ENCODE measurements at regions not wholly inside any gene's neighbourhood (a gene's known extent, or its start where the extent isn't known, plus 50 kb on each side); places are given as distances from the start of the nearest gene placed in this dataset.
"Not testable (repeated sequence)": the region's sequence is repeated elsewhere in the genome, so short reads cannot be mapped to it uniquely, and the experiment has no call there.

- DNase-seq (ENCODE audit: extremely low read depth, insufficient read length) = no peak
- H3K27me3 ChIP-seq (replicated peaks; ENCODE audit: control insufficient read depth, insufficient read depth, low read length) = no peaks in the 10 kb centered on the region
- no peaks in the 10 kb centered on the region for H3K36me3 ChIP-seq (ENCODE audit: control insufficient read depth, insufficient read depth, low read length)
- H3K4me3 ChIP-seq (replicated peaks; ENCODE audit: low read depth, low read length) = no peak overlapping the region
- TF ChIP-seq, protein P1, sequence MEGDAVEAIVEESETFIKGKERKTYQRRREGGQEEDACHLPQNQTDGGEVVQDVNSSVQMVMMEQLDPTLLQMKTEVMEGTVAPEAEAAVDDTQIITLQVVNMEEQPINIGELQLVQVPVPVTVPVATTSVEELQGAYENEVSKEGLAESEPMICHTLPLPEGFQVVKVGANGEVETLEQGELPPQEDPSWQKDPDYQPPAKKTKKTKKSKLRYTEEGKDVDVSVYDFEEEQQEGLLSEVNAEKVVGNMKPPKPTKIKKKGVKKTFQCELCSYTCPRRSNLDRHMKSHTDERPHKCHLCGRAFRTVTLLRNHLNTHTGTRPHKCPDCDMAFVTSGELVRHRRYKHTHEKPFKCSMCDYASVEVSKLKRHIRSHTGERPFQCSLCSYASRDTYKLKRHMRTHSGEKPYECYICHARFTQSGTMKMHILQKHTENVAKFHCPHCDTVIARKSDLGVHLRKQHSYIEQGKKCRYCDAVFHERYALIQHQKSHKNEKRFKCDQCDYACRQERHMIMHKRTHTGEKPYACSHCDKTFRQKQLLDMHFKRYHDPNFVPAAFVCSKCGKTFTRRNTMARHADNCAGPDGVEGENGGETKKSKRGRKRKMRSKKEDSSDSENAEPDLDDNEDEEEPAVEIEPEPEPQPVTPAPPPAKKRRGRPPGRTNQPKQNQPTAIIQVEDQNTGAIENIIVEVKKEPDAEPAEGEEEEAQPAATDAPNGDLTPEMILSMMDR (IDR thresholded peaks at IDR 0.05; ENCODE audit: insufficient read depth, low read length, poor library complexity, severe bottlenecking) = no peak
These were observed 300.1 kb upstream of the LUZP2 start for GRCh38 chr11:24196733-24197132.

DNA sequence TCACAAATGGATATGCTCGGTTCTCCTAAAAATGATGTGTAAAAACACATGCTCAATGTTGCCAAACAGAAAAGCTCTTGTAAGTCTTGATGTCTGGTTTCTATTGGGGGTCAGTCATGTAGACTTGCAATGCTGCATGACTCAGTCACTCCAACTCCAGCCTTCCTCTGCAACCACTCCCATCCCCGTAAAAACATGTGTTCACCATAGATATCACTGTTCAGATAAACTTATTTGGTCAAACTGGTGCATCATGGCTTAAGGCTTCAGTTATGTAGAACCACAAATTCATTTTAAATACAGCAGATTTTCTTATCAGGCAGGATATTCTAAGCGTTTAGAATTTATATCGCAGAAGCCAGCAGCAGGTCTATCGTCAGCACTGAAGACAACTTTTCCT lies 298.4 kb upstream of the LUZP2 start:
- DNase-seq (ENCODE audit: extremely low read depth, insufficient read length) = no peak
- no peaks in the 10 kb centered on the region for H3K36me3 ChIP-seq (ENCODE audit: control insufficient read depth, insufficient read depth, low read length)
- no peak overlapping the region for H3K4me3 ChIP-seq (replicated peaks; ENCODE audit: low read depth, low read length)
- TF ChIP-seq, protein P1 (IDR thresholded peaks at IDR 0.05; ENCODE audit: insufficient read depth, low read length, poor library complexity, severe bottlenecking) = no peak
- H3K27me3 ChIP-seq (replicated peaks; ENCODE audit: control insufficient read depth, insufficient read depth, low read length) = no peaks in the 10 kb centered on the region

DNA sequence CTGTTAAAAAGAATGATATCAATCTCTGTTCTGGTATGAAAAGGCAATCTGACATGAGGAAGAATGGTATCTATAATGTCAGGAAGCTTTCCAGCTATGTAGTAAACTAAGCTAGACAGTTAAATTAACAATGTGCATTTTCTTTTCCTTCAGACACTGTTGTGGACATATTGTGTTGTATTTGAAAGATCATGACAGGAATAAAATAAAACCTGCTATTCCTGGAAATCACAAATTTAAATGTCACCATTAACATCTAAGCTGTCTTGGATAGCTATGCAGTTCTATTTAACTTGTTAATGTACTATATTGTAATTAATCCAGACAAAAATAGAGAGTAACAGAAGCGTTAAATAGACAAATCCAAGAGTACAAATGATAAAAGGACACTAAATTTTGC lies 297.4 kb upstream of the LUZP2 start:
- no peak for DNase-seq (ENCODE audit: extremely low read depth, insufficient read length)
- H3K36me3 ChIP-seq (ENCODE audit: control insufficient read depth, insufficient read depth, low read length) = no peaks in the 10 kb centered on the region
- no peaks in the 10 kb centered on the region for H3K27me3 ChIP-seq (replicated peaks; ENCODE audit: control insufficient read depth, insufficient read depth, low read length)
- H3K4me3 ChIP-seq (replicated peaks; ENCODE audit: low read depth, low read length) = no peak overlapping the region
- TF ChIP-seq, protein P1 (IDR thresholded peaks at IDR 0.05; ENCODE audit: insufficient read depth, low read length, poor library complexity, severe bottlenecking) = no peak

DNA sequence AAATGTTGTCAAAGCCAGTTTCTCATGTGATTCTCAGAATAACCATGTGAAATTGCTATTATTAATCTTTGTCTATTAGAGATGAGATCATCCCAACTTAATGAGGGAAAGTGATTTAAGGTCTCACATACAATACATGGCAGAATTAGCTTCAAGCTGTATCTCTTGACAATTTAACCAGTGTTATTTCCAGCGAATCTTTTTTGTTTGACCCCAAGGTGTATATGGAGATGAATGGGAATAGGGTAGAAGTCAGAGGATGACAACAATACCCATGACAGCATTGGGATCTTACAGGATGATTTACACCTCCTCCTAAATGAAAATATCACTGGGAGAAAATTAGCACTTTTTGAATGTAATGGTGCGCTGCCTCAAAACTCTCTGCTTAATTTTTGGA lies 290.8 kb upstream of the LUZP2 start:
- H3K4me3 ChIP-seq (replicated peaks; ENCODE audit: low read depth, low read length) = no peak overlapping the region
- no peaks in the 10 kb centered on the region for H3K36me3 ChIP-seq (ENCODE audit: control insufficient read depth, insufficient read depth, low read length)
- H3K27me3 ChIP-seq (replicated peaks; ENCODE audit: control insufficient read depth, insufficient read depth, low read length) = no peaks in the 10 kb centered on the region
- TF ChIP-seq, protein P1 (IDR thresholded peaks at IDR 0.05; ENCODE audit: insufficient read depth, low read length, poor library complexity, severe bottlenecking) = no peak
- DNase-seq (ENCODE audit: extremely low read depth, insufficient read length) = no peak

GRCh38 chr11:24206511-24206910 lies 290.3 kb upstream of the LUZP2 start:
- DNase-seq (ENCODE audit: extremely low read depth, insufficient read length) = no peak
- no peaks in the 10 kb centered on the region for H3K36me3 ChIP-seq (ENCODE audit: control insufficient read depth, insufficient read depth, low read length)
- no peak overlapping the region for H3K4me3 ChIP-seq (replicated peaks; ENCODE audit: low read depth, low read length)
- TF ChIP-seq, protein P1 (IDR thresholded peaks at IDR 0.05; ENCODE audit: insufficient read depth, low read length, poor library complexity, severe bottlenecking) = no peak
- H3K27me3 ChIP-seq (replicated peaks; ENCODE audit: control insufficient read depth, insufficient read depth, low read length) = no peaks in the 10 kb centered on the region

DNA sequence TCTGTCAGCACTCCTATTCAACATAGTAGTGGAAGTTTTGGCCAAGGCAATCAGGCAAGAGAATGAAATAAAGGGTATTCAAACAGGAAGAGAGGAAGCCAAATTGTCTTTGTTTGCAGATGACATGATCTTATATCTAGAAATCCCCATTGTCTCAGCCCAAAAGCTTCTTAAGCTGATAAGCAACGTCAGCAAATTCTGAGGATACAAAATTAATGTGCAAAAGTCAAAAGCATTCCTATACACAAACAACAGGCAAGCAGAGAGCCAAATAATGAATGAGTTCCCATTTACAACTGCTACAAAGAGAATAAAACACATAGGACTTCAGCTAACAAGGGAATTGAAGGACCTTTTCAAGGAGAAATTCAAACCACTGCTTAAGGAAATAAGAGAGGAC lies 280.4 kb upstream of the LUZP2 start:
- H3K27me3 ChIP-seq (replicated peaks; ENCODE audit: control insufficient read depth, insufficient read depth, low read length) = no peaks in the 10 kb centered on the region
- no peak for DNase-seq (ENCODE audit: extremely low read depth, insufficient read length)
- TF ChIP-seq, protein P1 (IDR thresholded peaks at IDR 0.05; ENCODE audit: insufficient read depth, low read length, poor library complexity, severe bottlenecking) = no peak
- H3K36me3 ChIP-seq (ENCODE audit: control insufficient read depth, insufficient read depth, low read length) = no peaks in the 10 kb centered on the region
- H3K4me3 ChIP-seq (replicated peaks; ENCODE audit: low read depth, low read length) = no peak overlapping the region

- not testable (repeated sequence) for H3K27me3 ChIP-seq (replicated peaks; ENCODE audit: control insufficient read depth, insufficient read depth, low read length); DNase-seq (ENCODE audit: extremely low read depth, insufficient read length); H3K36me3 ChIP-seq (ENCODE audit: control insufficient read depth, insufficient read depth, low read length); H3K4me3 ChIP-seq (replicated peaks; ENCODE audit: low read depth, low read length)
These were observed 279.5 kb upstream of the LUZP2 start for GRCh38 chr11:24217319-24217718.

Data from GM06990 (cell line).